SK-N-SH treated with all-trans-retinoic acid at 6 μM for 48 hours (cell line): ENCODE measurements at regions not wholly inside any gene's neighbourhood (a gene's known extent, or its start where the extent isn't known, plus 50 kb on each side); places are given as distances from the start of the nearest gene placed in this dataset.

Source experiments
- CSRNP3 ChIP-seq: fragments of 250-450 bp; sonication (Bioruptor Pico); IDR thresholded peaks from 2 replicates; pipeline ENCODE4 v1.5.1; 2021; ENCODE audit warnings: mild to moderate bottlenecking, moderate library complexity
- ESRRG ChIP-seq: fragments of 250-450 bp; sonication (Bioruptor Pico); IDR thresholded peaks from 2 replicates; pipeline ENCODE4 v1.6.1; 2021; ENCODE audit warnings: mild to moderate bottlenecking
- GLIS3 ChIP-seq: fragments of 250-450 bp; sonication (Bioruptor Pico); IDR thresholded peaks from 2 replicates; pipeline ENCODE4 v1.5.0; 2020; ENCODE audit warnings: mild to moderate bottlenecking, moderate library complexity
- ISL1 ChIP-seq: fragments of 250-450 bp; sonication (Bioruptor Pico); IDR thresholded peaks from 2 replicates; pipeline ENCODE4 v2.1.2; 2022; ENCODE audit warnings: mild to moderate bottlenecking, moderate library complexity
- OSR1 ChIP-seq: fragments of 250-450 bp; sonication (Bioruptor Pico); IDR thresholded peaks from 2 replicates; pipeline ENCODE4 v1.8.0; 2022; ENCODE audit warnings: moderate library complexity, mild to moderate bottlenecking, inconsistent platforms
- PATZ1 ChIP-seq: fragments of 250-450 bp; sonication (Bioruptor Pico); IDR thresholded peaks from 2 replicates; pipeline ENCODE4 v1.8.0; 2020; ENCODE audit warnings: mild to moderate bottlenecking, moderate library complexity, borderline replicate concordance
- RARB ChIP-seq: fragments of 250-450 bp; sonication (Bioruptor Pico); IDR thresholded peaks from 2 replicates; pipeline ENCODE4 v1.8.0; 2021; ENCODE audit warnings: mild to moderate bottlenecking, moderate library complexity
- SNAI2 ChIP-seq: fragments of 250-450 bp; sonication (Bioruptor Pico); IDR thresholded peaks from 2 replicates; pipeline ENCODE4 v1.5.0; 2020; ENCODE audit warnings: mild to moderate bottlenecking, moderate library complexity
- TCF4 ChIP-seq: fragments of 250-450 bp; sonication (Bioruptor Pico); IDR thresholded peaks from 2 replicates; pipeline ENCODE4 v1.8.0; 2021; ENCODE audit warnings: mild to moderate bottlenecking, moderate library complexity, borderline replicate concordance
- TSHZ2 ChIP-seq: fragments of 250-450 bp; sonication (Bioruptor Pico); IDR thresholded peaks from 2 replicates; pipeline ENCODE4 v1.5.0; 2020; ENCODE audit warnings: mild to moderate bottlenecking, moderate library complexity
- ZFP3 ChIP-seq: fragments of 250-450 bp; sonication (Bioruptor Pico); IDR thresholded peaks from 2 replicates; pipeline ENCODE4 v1.5.0; 2020; ENCODE audit warnings: mild to moderate bottlenecking, moderate library complexity
- ZFP30 ChIP-seq: fragments of 450-650 bp; formaldehyde crosslinking; IDR thresholded peaks from 2 replicates; pipeline ENCODE4 v1.5.0; 2022; ENCODE audit warnings: mild to moderate bottlenecking, moderate library complexity
- ZNF70 ChIP-seq: fragments of 450-650 bp; formaldehyde crosslinking; IDR thresholded peaks from 2 replicates; pipeline ENCODE4 v1.5.0; 2020; ENCODE audit warnings: mild to moderate bottlenecking, moderate library complexity

- no peak for TF ChIP-seq TSHZ2 (CRISPR knock-in tag)
- no peak for TF ChIP-seq SNAI2 (CRISPR knock-in tag)
- TF ChIP-seq ESRRG, result no peak
- TF ChIP-seq CSRNP3, result no peak
- TF ChIP-seq GLIS3, result no peak
- no peak for TF ChIP-seq PATZ1 (CRISPR knock-in tag)
- TF ChIP-seq ZFP30, result no peak
- no peak for TF ChIP-seq ZNF70 (CRISPR knock-in tag)
- TF ChIP-seq ISL1 (CRISPR knock-in tag), result no peak
- no peak for TF ChIP-seq TCF4
- TF ChIP-seq OSR1 (CRISPR knock-in tag), result no peak
- TF ChIP-seq ZFP3, result no peak
- no peak for TF ChIP-seq RARB (CRISPR knock-in tag)
Measured at GRCh38 chr18:71011389-71011788, 722.5 kb downstream of the SOCS6 start.
